Uterus (tissue), 2 donors: ENCODE measurements at regions not wholly inside any gene's neighbourhood (a gene's known extent, or its start where the extent isn't known, plus 50 kb on each side); places are given as distances from the start of the nearest gene placed in this dataset.

Source experiments
- CTCF ChIP-seq, 4 experiments: fragments of 200-600 bp in 2 of 4; fragments of 450-650 bp in 2 of 4; sonication (generic) in 2 of 4; IDR thresholded peaks; one replicate each; pipeline ENCODE4 v1.5.1; 2016 to 2019; ENCODE audit warnings: antibody characterized with exemption in 4 of 4, mild to moderate bottlenecking in 2 of 4, moderate library complexity in 1 of 4
- POLR2A ChIP-seq, 2 donors: fragments of 450-650 bp; IDR thresholded peaks; one replicate each; pipeline ENCODE4 v1.6.1; 2016; ENCODE audit warnings: antibody characterized with exemption in 2 of 2, mild to moderate bottlenecking in 1 of 2, moderate library complexity in 1 of 2

GRCh38 chr5:167241436-167242067 is 1049.9 kb upstream of the WWC1 start:
- TF ChIP-seq POLR2A (IDR thresholded peaks at IDR 0.05), result no peak
- no peak for TF ChIP-seq CTCF (IDR thresholded peaks at IDR 0.05)
